ENCODE measurements at regions not wholly inside any gene's neighbourhood (a gene's known extent, or its start where the extent isn't known, plus 50 kb on each side); places are given as distances from the start of the nearest gene placed in this dataset.

DNA sequence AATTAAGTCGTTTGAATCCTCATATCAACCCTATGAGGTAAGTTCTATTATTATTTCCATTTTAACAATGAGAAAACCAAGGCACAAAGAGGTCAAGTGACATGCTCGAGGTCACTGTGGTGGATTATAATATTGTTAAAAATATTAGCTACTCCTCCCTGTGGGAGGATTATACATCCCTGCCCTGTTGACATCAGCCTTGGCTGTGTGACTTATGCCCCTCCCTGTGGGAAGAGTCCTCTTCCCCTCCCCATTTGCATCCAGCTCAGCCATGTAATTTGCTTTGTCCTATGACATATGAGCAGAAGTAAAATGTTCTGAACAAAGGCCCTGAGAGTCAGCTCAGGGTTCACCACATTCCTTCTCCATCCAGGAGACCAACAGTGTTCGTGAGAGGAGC, 152.7 kb upstream of the ZIC3 start:
- RAD21 ChIA-PET (ENCODE audit: unreplicated experiment): interaction anchor here (0.9 kb wide), 1 partner anchor 252 kb away, joined by 3 read pairs; no protein-coding TSS in a partner anchor
- no peaks in the 10 kb centered on the region for H4K20me1 ChIP-seq (ENCODE audit: control insufficient read depth, insufficient read depth)
- H3K27ac ChIP-seq (ENCODE audit: control insufficient read depth, insufficient read depth): no peak overlapping the region
- ATAC-seq (no peak), DNase-seq (ENCODE audit: low read depth, low spot score) (no peak), FAIRE-seq (no peak)
- WGBS (ENCODE audit: insufficient coverage, insufficient replicate concordance, low lambda C conversion rate, missing lambda C conversion rate): 0% methylated on average over 3 of the region's 3 CpGs
- intact Hi-C loops (cut with micrococcal nuclease; ENCODE audit: unreplicated experiment) (loop anchor here (2.0 kb wide), 1 partner anchor 20 kb away; no protein-coding TSS in a partner anchor), in situ Hi-C loops (cut with MboI) (no loop called here)
- no peaks in the 10 kb centered on the region for H3K36me3 ChIP-seq (ENCODE audit: control insufficient read depth in 2 of 2, insufficient read depth in 2 of 2, low read length in 1 of 2)
- SMC1A ChIA-PET (ENCODE audit: uncharacterized antibody, unreplicated experiment): no interaction called here
- POLR2A ChIA-PET: no interaction called here
- no peaks in the 10 kb centered on the region for H3K9me3 ChIP-seq (replicated peaks; ENCODE audit: control insufficient read depth, insufficient read depth, low read length)
- H3K4me1 ChIP-seq (ENCODE audit: control insufficient read depth, insufficient read depth, low read length): no peaks in the 10 kb centered on the region
- TF ChIP-seq SIN3A (IDR thresholded peaks at IDR 0.05; ENCODE audit: low read depth, low read length): no peak
- TF ChIP-seq WRNIP1 (IDR thresholded peaks at IDR 0.05; ENCODE audit: borderline replicate concordance, low read depth, low read length): no peak
- TF ChIP-seq RAD51 (IDR thresholded peaks at IDR 0.05): no peak
- no peak for TF ChIP-seq SMAD5 (IDR thresholded peaks at IDR 0.05; ENCODE audit: low read depth)
- no peak for TF ChIP-seq FOXK2 (IDR thresholded peaks at IDR 0.05)
- TF ChIP-seq ZBED1 (IDR thresholded peaks at IDR 0.05; ENCODE audit: borderline replicate concordance): no peak
- H3K79me2 ChIP-seq (ENCODE audit: control insufficient read depth, insufficient read depth, low read length): no peaks in the 10 kb centered on the region
- no peak overlapping the region for H3K9ac ChIP-seq (ENCODE audit: control insufficient read depth, insufficient read depth, low read length)
- H3K4me3 ChIP-seq: no peak overlapping the region
- CTCF ChIA-PET: no interaction called here
- no peak overlapping the region for H3K4me2 ChIP-seq (ENCODE audit: control insufficient read depth, insufficient read depth)
- H3K27me3 ChIP-seq (replicated peaks in 1 of 2; ENCODE audit: control insufficient read depth in 2 of 2, insufficient read depth in 2 of 2, low read length in 1 of 2): no peaks in the 10 kb centered on the region
- BruUV-seq (replicated peaks): no TSS peak
- H2AFZ ChIP-seq (ENCODE audit: control insufficient read depth, low read depth, low read length): no peak overlapping the region

GRCh38 chrX:137405449-137406140, 160.3 kb upstream of the ZIC3 start:
- Histone ChIP-seq H3K4me1 (ENCODE audit: control insufficient read depth, insufficient read depth, low read length) (no peaks in the 10 kb centered on the region), H3K36me3 (ENCODE audit: control insufficient read depth in 2 of 2, insufficient read depth in 2 of 2, low read length in 1 of 2) (no peaks in the 10 kb centered on the region), H3K27ac (ENCODE audit: control insufficient read depth, insufficient read depth) (no peak overlapping the region), H3K79me2 (ENCODE audit: control insufficient read depth, insufficient read depth, low read length) (no peaks in the 10 kb centered on the region), H2AFZ (ENCODE audit: control insufficient read depth, low read depth, low read length) (no peak overlapping the region), H4K20me1 (ENCODE audit: control insufficient read depth, insufficient read depth) (no peaks in the 10 kb centered on the region), H3K9me3 (replicated peaks; ENCODE audit: control insufficient read depth, insufficient read depth, low read length) (no peaks in the 10 kb centered on the region), H3K4me2 (ENCODE audit: control insufficient read depth, insufficient read depth) (no peak overlapping the region), H3K9ac (ENCODE audit: control insufficient read depth, insufficient read depth, low read length) (no peak overlapping the region), H3K27me3 (replicated peaks in 1 of 2; ENCODE audit: control insufficient read depth in 2 of 2, insufficient read depth in 2 of 2, low read length in 1 of 2) (no peaks in the 10 kb centered on the region), H3K4me3 (no peak overlapping the region)
- ChIA-PET POLR2A (no interaction called here), CTCF (no interaction called here), SMC1A (ENCODE audit: uncharacterized antibody, unreplicated experiment) (no interaction called here), RAD21 (ENCODE audit: unreplicated experiment) (no interaction called here)
- DNase-seq (ENCODE audit: low read depth, low spot score) (no peak), FAIRE-seq (no peak), ATAC-seq (no peak)
- no TSS peak for BruUV-seq (replicated peaks)
- in situ Hi-C loops (cut with MboI): no loop called here
- 59% methylated on average over 23 of the region's 26 CpGs for WGBS (ENCODE audit: insufficient coverage, insufficient replicate concordance, low lambda C conversion rate, missing lambda C conversion rate)
- intact Hi-C loops (cut with micrococcal nuclease; ENCODE audit: unreplicated experiment): no loop called here
- no peak for TF ChIP-seq POLR2AphosphoS5 (IDR thresholded peaks at IDR 0.05; ENCODE audit: low read length)
- TF ChIP-seq EP300 (IDR thresholded peaks at IDR 0.05; ENCODE audit: borderline replicate concordance in 1 of 2, control insufficient read depth in 1 of 2, low read depth in 2 of 2, low read length in 2 of 2): no peak
- TF ChIP-seq NR2F1 (conservative IDR thresholded peaks at IDR 0.05): no peak
- TF ChIP-seq SUZ12 (IDR thresholded peaks at IDR 0.05; ENCODE audit: unreplicated experiment): no peak
- TF ChIP-seq YBX1 (IDR thresholded peaks at IDR 0.05): no peak
- TF ChIP-seq ZNF622 (IDR thresholded peaks at IDR 0.05): no peak
- no peak for TF ChIP-seq HCFC1 (IDR thresholded peaks at IDR 0.05; ENCODE audit: low read length)
- TF ChIP-seq ZBTB4 (CRISPR knock-in tag; IDR thresholded peaks at IDR 0.05): no peak
- no peak for TF ChIP-seq PML (IDR thresholded peaks at IDR 0.05; ENCODE audit: low read length)
- TF ChIP-seq, protein P1, sequence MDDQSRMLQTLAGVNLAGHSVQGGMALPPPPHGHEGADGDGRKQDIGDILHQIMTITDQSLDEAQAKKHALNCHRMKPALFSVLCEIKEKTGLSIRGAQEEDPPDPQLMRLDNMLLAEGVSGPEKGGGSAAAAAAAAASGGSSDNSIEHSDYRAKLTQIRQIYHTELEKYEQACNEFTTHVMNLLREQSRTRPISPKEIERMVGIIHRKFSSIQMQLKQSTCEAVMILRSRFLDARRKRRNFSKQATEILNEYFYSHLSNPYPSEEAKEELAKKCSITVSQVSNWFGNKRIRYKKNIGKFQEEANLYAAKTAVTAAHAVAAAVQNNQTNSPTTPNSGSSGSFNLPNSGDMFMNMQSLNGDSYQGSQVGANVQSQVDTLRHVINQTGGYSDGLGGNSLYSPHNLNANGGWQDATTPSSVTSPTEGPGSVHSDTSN (IDR thresholded peaks at IDR 0.05; ENCODE audit: insufficient replicate concordance, low read depth, low read length): no peak
